Parathyroid adenoma (tissue), 2 donors: ENCODE measurements at regions not wholly inside any gene's neighbourhood (a gene's known extent, or its start where the extent isn't known, plus 50 kb on each side); places are given as distances from the start of the nearest gene placed in this dataset.

ENCODE experiments used
- H2AFZ ChIP-seq: fragments of 300-600 bp; sonication (generic); one replicate; pipeline ENCODE4 v1.7.0; 2017; ENCODE audit warnings: antibody characterized with exemption, mild to moderate bottlenecking
- H3K27ac ChIP-seq: fragments of 300-600 bp; sonication (generic); one replicate; pipeline ENCODE4 v1.7.0; 2017
- H3K27me3 ChIP-seq: fragments of 300-600 bp; sonication (generic); one replicate; pipeline ENCODE4 v1.7.0; 2017; ENCODE audit warnings: low read length; ENCODE audit not compliant: control insufficient read depth, insufficient read depth
- H3K36me3 ChIP-seq: fragments of 300-600 bp; sonication (generic); one replicate; pipeline ENCODE4 v1.7.0; 2017; ENCODE audit warnings: low read length; ENCODE audit not compliant: control insufficient read depth, insufficient read depth
- H3K4me1 ChIP-seq: fragments of 300-600 bp; sonication (generic); one replicate; pipeline ENCODE4 v1.7.0; 2017; ENCODE audit warnings: control low read depth
- H3K4me2 ChIP-seq: fragments of 300-600 bp; sonication (generic); one replicate; pipeline ENCODE4 v1.7.0; 2017; ENCODE audit warnings: low read length
- H3K4me3 ChIP-seq: fragments of 300-600 bp; sonication (generic); one replicate; pipeline ENCODE4 v1.7.0; 2017; ENCODE audit warnings: low read depth, low read length
- H3K79me2 ChIP-seq: fragments of 300-600 bp; sonication (generic); one replicate; pipeline ENCODE4 v1.7.0; 2017; ENCODE audit warnings: control low read depth
- H3K9ac ChIP-seq: fragments of 300-600 bp; sonication (generic); one replicate; pipeline ENCODE4 v1.7.0; 2017; ENCODE audit warnings: mild to moderate bottlenecking
- H3K9me3 ChIP-seq: fragments of 300-600 bp; sonication (generic); one replicate; pipeline ENCODE4 v1.7.0; 2017; ENCODE audit warnings: low read length; ENCODE audit not compliant: control insufficient read depth
- TF ChIP-seq, protein P1 (sequence below): fragments of 300-600 bp; sonication (generic); IDR thresholded peaks from one replicate; pipeline ENCODE4 v1.7.0; 2017; ENCODE audit warnings: antibody characterized with exemption, mild to moderate bottlenecking
- donor health status: primary hyperparathyroidism.

DNA sequence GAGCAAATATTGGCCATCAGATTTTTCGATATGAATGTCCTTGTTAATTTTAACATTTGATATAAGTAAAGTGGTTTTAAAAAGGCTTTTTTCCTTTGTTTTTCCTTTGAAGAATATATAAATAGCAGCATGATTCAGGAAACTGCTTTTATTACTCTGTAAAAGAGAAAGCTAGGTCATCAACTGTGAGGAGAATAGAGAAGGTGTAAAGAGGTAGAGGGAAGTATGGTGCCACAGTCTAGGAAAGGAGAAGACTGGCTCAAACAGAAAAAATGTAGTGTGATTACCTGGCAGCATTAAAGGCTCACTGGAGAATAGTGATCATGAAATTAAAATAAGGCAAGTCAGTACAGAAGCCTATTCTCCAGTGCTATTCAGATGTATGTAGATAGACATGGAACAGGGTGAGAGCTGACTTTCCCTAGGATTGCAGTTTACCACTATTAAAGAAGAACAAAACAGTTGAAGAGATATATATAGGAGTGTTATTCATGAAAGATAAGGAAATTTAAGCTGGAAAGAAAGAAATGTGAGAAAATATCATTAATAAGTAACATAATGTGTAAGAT, 1115.9 kb upstream of the PCDH9 start:
- TF ChIP-seq, protein P1, sequence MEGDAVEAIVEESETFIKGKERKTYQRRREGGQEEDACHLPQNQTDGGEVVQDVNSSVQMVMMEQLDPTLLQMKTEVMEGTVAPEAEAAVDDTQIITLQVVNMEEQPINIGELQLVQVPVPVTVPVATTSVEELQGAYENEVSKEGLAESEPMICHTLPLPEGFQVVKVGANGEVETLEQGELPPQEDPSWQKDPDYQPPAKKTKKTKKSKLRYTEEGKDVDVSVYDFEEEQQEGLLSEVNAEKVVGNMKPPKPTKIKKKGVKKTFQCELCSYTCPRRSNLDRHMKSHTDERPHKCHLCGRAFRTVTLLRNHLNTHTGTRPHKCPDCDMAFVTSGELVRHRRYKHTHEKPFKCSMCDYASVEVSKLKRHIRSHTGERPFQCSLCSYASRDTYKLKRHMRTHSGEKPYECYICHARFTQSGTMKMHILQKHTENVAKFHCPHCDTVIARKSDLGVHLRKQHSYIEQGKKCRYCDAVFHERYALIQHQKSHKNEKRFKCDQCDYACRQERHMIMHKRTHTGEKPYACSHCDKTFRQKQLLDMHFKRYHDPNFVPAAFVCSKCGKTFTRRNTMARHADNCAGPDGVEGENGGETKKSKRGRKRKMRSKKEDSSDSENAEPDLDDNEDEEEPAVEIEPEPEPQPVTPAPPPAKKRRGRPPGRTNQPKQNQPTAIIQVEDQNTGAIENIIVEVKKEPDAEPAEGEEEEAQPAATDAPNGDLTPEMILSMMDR = no peak
- H3K9me3 ChIP-seq = no peaks in the 10 kb centered on the region

DNA sequence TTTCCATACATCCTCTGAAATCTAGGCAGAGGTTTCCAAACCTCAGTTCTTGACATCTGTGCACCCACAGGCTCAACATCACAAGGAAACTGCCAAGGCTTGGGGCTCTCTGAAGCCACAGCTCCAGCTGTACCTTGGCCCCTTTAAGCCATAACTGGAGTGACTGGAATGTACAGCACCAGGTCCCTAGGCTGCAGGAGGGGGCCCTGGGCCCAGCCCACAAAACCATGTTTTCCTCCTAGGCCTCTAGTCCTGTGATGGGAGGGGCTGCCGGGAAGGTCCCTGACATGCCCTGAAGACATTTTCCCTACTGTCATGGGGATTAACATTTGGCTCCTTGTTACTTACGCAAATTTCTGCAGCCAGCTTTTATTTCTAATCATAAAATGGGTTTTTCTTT, 1093.0 kb upstream of the PCDH9 start:
- Histone ChIP-seq H3K27ac (no peak overlapping the region), H3K9me3 (no peaks in the 10 kb centered on the region), H3K4me2 (no peak overlapping the region), H2AFZ (no peak overlapping the region), H3K79me2 (no peaks in the 10 kb centered on the region), H3K9ac (no peak overlapping the region), H3K4me3 (no peak overlapping the region), H3K36me3 (no peaks in the 10 kb centered on the region), H3K27me3 (no peaks in the 10 kb centered on the region), H3K4me1 (no peaks in the 10 kb centered on the region)
- TF ChIP-seq, protein P1 = no peak

More for the DNA sequence above, 1115.9 kb upstream of the PCDH9 start:
- Histone ChIP-seq H3K4me3 (no peak overlapping the region), H3K4me1 (no peaks in the 10 kb centered on the region), H3K9ac (no peak overlapping the region), H3K36me3 (no peaks in the 10 kb centered on the region), H3K27me3 (no peaks in the 10 kb centered on the region), H3K27ac (no peak overlapping the region), H2AFZ (no peak overlapping the region), H3K4me2 (no peak overlapping the region), H3K79me2 (no peaks in the 10 kb centered on the region)

DNA sequence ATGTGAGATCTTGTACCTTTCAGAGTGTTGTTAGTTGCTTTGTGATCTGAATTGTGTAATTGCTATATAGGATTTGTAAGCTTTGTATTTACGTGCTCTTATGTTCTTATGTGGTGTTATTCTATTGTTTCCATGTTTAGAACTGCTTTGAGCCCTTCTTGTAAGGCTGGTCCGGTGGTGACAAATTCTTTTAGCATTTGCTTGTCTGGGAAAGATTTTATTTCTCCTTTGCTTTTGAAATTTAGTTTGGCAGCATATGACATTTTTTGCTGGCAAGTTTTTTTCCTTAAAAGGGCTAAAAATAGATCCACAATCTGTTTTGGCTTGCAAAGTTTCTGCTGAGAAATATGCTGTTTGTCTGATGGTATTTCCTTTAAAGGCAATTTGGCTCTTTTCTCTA, 1089.2 kb upstream of the PCDH9 start:
- no peaks in the 10 kb centered on the region for H3K4me1 ChIP-seq
- no peak overlapping the region for H3K9ac ChIP-seq
- no peak overlapping the region for H3K4me3 ChIP-seq
- TF ChIP-seq, protein P1 = no peak
- H3K79me2 ChIP-seq = no peaks in the 10 kb centered on the region
- H2AFZ ChIP-seq = no peak overlapping the region
- H3K9me3 ChIP-seq = no peaks in the 10 kb centered on the region
- H3K36me3 ChIP-seq = no peaks in the 10 kb centered on the region
- no peaks in the 10 kb centered on the region for H3K27me3 ChIP-seq
- H3K4me2 ChIP-seq = no peak overlapping the region
- H3K27ac ChIP-seq = no peak overlapping the region

DNA sequence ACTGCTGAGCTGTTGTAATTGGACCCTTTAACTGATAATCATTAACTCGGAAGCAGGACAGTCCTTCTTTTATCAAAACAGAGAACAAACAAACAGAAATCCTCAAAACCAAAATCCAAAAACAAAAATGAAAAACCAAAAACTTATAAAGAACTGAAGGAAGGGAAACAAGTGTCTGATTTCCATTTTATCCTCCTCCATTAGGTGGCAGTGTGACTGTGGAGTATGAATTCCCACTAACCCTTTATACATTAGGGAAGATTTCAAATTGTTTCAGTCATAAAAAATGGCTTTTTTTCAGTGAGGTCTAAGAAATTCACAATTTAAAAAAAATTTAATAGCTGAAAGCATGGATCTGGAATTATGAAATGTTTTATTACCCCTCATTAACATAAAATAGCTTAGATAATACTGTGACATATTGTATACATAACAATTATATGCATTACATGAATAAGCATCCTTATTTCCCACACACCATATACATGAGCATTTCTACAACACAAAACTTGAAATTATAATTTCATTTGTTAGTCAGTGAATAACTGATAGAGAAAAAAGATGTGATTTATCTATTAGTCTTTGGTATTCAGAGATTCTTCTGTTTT, 1074.3 kb upstream of the PCDH9 start:
- Histone ChIP-seq H3K9me3 (no peaks in the 10 kb centered on the region), H3K9ac (no peak overlapping the region), H3K4me1 (no peaks in the 10 kb centered on the region), H3K79me2 (no peaks in the 10 kb centered on the region), H3K36me3 (no peaks in the 10 kb centered on the region), H3K4me2 (no peak overlapping the region), H3K27me3 (no peaks in the 10 kb centered on the region), H3K4me3 (no peak overlapping the region), H3K27ac (no peak overlapping the region), H2AFZ (no peak overlapping the region)
- TF ChIP-seq, protein P1 = no peak

DNA sequence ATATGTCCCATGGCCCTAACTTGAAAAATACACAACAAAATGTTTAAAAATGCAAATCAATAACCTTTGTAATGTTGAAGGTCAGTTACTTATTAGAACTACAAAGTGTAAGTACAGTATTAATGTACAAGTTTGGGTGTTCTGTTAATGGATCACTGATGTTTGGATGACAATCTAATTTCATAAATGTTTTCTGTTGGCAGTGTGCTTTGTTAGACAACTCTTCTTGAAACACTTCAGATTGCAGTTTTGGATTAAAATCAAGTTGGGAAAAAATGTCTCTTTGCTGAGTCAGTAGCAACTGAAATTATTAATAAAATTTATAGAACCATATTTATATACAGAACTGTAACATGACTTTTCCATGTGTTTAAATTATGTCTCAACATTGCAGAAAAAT, 1063.5 kb upstream of the PCDH9 start:
- TF ChIP-seq, protein P1 = no peak
- no peaks in the 10 kb centered on the region for H3K27me3 ChIP-seq
- no peak overlapping the region for H3K4me2 ChIP-seq
- no peak overlapping the region for H2AFZ ChIP-seq
- no peaks in the 10 kb centered on the region for H3K9me3 ChIP-seq
- H3K27ac ChIP-seq = no peak overlapping the region
- no peaks in the 10 kb centered on the region for H3K36me3 ChIP-seq
- H3K79me2 ChIP-seq = no peaks in the 10 kb centered on the region
- no peak overlapping the region for H3K9ac ChIP-seq
- no peaks in the 10 kb centered on the region for H3K4me1 ChIP-seq
- H3K4me3 ChIP-seq = no peak overlapping the region
